RCC 7860 (cell line): ENCODE measurements at regions not wholly inside any gene's neighbourhood (a gene's known extent, or its start where the extent isn't known, plus 50 kb on each side); places are given as distances from the start of the nearest gene placed in this dataset.

Source experiments
- DNase-seq: peaks from one replicate; pipeline ENCODE4 v3.0.0-alpha.2; 2015; ENCODE audit warnings: low spot score
- FAIRE-seq: peaks from 2 replicates; lab custom pipeline; 2012; peaks lifted over from hg19 to GRCh38; lab: Jason Lieb, UNC

- FAIRE-seq (no peak), DNase-seq (no peak)
These were observed 91.0 kb upstream of the MVB12B start for GRCh38 chr9:126235336-126236243.

DNA sequence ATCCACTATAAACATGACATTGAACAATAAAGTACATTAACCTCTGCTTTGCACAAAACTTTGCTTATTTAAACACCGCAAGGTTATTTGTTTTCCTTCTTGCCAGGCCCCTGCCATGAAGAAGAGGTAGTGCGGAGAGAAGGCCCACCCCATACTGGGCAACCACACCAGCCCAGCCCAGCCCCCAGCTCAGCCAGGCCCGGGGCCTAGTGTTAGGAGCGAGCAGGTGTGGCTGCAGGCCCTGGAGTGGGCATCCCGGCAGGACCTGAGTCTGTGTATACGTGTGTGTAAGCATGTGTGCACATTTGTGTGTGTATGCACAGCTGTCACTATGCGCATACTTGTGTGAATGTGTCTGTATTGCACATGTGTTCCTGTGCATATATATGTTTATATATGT lies 90.4 kb upstream of the MVB12B start:
- DNase-seq (no peak), FAIRE-seq (no peak)

DNA sequence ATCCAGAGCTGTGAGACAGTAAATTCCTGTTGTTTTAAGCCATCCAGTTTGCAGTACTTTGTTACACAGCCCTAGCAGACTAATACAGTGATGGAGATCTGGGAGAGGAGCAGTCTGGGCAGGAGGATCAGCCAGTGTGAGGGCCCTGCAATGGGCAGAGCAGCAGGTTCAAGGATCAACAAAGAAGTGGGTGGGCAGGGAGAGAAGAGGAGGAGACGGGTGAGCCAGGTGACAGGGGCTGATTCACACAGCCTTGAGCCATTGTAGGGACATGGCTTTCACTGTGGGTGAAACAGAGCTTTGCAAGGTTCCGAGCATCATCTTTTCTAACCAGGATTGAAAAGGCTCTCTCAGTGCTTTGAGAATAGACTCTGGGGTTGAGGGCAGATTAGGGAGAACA lies 88.2 kb upstream of the MVB12B start:
- no peak for DNase-seq
- FAIRE-seq = no peak

- no peak for DNase-seq
- no peak for FAIRE-seq
These were observed 87.1 kb upstream of the MVB12B start for GRCh38 chr9:126239515-126239914.

DNA sequence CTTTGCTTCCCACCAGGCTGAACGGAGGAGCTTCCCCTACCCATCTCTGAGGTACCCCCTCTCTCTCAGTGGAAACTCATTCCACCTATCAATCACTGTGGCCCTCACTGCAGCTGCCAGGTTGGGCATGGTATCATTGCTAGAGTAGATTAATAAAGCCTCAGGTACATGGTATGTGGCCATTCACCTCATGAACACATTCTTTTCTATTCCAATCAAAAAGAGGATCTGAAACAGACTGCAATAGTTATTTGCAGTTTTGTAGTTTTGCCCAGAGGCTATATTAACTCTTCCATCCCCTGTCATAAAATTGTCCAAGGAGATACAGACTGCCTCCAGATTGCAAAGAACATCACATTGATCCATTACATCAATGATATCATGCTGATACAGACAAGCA lies 85.8 kb upstream of the MVB12B start:
- no peak for FAIRE-seq
- no peak for DNase-seq

- DNase-seq = peak; percentile 92
These were observed 77.9 kb upstream of the MVB12B start for GRCh38 chr9:126248680-126249079.

DNA sequence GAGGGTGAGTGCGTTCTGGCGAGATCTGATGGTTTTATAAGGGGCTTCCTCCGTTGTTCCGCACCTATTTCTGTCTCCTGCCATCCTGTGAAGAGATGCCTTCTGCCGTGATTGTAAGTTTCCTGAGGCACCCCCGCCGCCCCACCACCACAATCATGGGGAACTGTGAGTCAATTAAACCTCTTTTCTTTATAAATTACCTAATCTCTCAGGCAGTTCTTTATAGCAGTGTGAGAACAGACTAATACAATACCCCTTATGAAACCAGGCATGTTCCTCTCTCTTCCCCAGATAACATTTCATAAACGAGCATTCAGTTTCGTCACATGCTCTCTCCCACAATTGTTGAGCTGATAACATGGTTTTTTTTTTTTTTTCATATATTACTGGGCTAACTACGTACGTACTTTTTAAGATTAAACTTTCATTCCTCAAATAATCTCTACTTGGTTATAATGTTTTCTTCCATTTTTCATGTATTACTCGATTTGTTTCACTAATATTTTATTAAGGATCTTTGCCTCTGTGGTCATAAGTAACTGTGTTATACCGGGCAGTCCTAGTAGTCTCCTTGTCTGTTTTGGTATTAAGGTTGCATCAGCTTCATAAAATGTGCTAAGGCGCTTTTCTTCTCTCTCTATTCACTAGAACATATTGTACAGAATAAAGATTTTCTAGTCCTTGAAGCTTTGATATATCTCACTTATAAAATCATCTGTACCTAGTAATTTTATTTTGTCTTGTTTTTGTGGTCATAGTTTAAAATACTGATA lies 64.9 kb upstream of the MVB12B start:
- DNase-seq = no peak
- FAIRE-seq = no peak

More at GRCh38 chr9:126248680-126249079, 77.9 kb upstream of the MVB12B start:
- peak; percentile 85 for FAIRE-seq

DNA sequence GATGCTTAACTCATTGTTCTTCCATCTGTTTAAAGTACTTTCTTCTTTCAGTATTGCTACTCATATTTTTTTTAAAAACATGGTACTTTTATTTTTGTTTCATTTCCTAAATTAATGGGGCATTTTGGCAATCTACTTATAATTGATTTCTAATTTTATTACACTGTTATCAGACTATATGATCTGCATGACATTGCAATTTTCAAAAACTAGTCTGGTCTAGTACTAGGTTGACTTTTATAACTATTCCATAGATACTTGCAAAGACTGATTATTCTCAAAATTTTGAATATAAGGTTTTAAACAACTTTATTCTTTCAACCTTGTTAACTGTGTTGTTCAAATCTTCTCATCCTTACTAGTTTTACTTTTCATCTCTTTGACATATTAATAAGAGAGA lies 63.9 kb upstream of the MVB12B start:
- FAIRE-seq (no peak), DNase-seq (no peak)

DNA sequence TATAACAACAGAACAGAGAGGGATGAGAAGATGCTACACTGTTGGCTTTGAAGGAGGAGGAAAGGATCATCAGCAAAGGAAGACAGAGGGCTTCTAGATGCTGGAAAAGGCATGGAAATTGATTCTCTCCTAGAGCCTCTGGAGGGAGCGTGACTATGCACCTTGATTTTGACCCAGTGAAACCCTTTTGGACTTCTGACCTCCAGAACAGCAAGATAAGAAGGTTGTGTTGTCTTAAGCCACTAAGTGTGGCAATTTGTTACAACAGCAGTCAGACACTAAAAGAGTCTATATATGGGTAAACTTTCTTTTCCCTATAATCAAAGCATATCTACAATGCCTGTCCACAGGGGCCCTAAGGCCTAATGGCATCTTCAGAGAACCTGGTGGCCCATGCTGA lies 56.1 kb upstream of the MVB12B start:
- FAIRE-seq (no peak), DNase-seq (no peak)

DNA sequence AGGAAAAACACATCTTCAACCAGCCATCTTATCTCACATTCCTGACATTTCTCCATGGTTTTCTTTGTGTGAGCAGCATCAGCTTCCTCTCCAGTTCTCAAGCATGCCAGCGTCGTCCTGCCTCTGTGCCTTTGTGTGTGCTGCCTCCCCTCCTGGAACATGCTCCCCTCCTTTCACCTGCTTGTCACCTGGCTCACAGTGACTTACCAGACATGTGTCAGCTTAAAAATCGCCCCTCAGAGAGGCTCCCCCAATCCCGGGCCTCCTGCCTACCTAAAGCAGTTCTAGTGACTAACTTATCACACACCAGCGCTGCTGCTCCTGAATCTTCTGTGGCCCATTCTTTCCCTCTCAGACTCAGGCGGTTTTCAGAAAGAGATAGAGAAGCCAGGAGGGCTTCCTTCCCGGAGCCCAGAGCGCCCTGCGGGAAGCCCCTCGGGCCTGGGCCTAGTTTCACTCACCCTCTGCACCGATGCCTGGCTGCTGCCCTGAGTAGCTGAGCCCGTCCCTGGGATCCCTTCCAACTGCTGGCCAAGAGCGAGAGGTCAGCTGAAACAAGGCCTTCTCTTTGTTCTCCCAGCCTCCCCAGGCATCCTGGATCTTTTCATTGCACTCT lies 51.1 kb upstream of the MVB12B start:
- FAIRE-seq = no peak
- DNase-seq = no peak

DNA sequence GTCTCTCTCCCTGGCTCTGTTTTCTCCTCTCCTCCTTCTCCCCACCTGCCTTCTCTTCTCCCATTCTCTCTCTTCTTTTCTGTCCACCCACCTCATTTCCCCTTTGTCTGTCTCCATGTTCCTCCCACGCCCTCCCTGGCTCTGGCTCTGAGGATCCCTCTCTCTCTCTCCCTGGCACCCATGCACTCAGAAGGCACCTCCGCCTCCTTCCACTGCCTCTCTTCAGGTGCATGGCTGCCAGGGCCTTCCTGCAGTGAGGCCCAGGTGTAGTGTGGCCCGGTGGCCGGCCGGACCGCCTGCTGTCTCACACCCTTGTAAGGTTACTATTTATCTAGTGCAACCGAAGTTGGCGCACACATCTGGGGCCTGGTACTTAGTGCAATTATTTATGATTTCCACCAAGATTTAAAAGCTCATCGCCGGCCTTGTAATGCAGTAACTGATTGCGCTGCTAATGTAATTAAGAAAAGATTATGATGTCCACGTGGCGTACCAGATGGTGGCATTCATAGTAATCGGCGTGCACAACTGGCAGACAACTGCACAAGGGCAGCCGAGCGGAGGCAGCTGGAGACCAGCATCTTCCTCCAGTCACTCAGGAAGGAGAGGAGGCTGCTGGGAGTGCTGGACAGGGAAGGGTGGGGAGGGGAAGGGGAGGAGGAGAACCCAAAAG lies 50.4 kb upstream of the MVB12B start:
- no peak for DNase-seq
- no peak for FAIRE-seq
